ENCODE measurements at regions not wholly inside any gene's neighbourhood (a gene's known extent, or its start where the extent isn't known, plus 50 kb on each side); places are given as distances from the start of the nearest gene placed in this dataset.

DNA sequence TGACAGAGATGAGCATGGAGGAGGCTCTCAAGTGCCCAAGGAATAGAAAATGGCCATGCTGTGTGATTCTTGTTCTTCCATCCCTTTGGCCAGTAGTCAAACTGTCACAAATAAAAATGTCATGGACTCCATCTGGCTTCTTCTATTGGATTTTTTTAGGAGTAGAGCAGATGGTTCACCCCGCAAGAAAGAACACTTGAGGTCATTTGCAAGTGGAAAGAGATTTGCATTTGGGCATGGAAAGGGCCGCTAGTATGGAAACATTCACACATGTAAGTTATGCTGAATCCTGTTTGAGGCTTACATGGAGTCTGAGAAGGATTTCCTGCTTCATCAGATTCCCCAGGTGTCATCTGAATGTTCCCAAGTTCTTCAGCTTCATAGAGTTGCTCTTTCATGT is 53.1 kb upstream of the CFAP161 start:
- no peaks in the 10 kb centered on the region for H3K36me3 ChIP-seq (ENCODE audit: low read depth, low read length)

DNA sequence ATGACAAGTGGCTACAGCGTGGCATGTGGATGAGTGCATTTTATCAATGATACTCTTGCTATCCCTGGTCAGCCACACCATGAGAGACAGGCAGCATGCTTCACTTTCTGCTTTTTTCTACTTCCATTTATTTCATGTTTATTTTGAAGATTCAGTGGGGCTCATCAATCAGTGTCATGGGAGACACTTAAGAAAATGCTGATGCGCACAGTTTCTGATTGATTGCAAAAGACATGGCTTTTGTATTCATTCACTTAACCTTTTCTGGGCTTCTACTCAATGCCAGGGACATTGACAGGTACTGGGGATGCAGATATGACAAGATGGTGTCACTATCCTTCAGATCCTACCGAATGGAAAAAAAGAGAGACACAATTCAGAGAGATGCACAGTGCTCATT is 50.9 kb upstream of the CFAP161 start:
- no peaks in the 10 kb centered on the region for H3K36me3 ChIP-seq (ENCODE audit: low read depth, low read length)
- DNase-seq (no peak), ATAC-seq (no peak)
- TF ChIP-seq, protein P1, sequence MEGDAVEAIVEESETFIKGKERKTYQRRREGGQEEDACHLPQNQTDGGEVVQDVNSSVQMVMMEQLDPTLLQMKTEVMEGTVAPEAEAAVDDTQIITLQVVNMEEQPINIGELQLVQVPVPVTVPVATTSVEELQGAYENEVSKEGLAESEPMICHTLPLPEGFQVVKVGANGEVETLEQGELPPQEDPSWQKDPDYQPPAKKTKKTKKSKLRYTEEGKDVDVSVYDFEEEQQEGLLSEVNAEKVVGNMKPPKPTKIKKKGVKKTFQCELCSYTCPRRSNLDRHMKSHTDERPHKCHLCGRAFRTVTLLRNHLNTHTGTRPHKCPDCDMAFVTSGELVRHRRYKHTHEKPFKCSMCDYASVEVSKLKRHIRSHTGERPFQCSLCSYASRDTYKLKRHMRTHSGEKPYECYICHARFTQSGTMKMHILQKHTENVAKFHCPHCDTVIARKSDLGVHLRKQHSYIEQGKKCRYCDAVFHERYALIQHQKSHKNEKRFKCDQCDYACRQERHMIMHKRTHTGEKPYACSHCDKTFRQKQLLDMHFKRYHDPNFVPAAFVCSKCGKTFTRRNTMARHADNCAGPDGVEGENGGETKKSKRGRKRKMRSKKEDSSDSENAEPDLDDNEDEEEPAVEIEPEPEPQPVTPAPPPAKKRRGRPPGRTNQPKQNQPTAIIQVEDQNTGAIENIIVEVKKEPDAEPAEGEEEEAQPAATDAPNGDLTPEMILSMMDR (conservative IDR thresholded peaks at IDR 0.05; ENCODE audit: low read depth, low read length) = no peak
- TF ChIP-seq EZH2 (IDR thresholded peaks at IDR 0.05; ENCODE audit: low read length, unreplicated experiment) = no peak
- CTCF ChIA-PET = no interaction called here
- no peaks in the 10 kb centered on the region for H3K9me3 ChIP-seq (ENCODE audit: low read length)
- intact Hi-C loops (cut with micrococcal nuclease) = no loop called here
- H3K27ac ChIP-seq (ENCODE audit: low read length) = no peak overlapping the region
- no peaks in the 10 kb centered on the region for H3K79me2 ChIP-seq (ENCODE audit: low read length)
- H3K4me3 ChIP-seq (ENCODE audit: low read length) = no peak overlapping the region
- no TSS peak for BruUV-seq (replicated peaks)
- no peak overlapping the region for H3K4me2 ChIP-seq (ENCODE audit: low read length)
- no peak overlapping the region for H3K9ac ChIP-seq (ENCODE audit: low read length)
- H3F3A ChIP-seq (ENCODE audit: low read length, unreplicated experiment) = no peaks in the 10 kb centered on the region
- no peaks in the 10 kb centered on the region for H4K20me1 ChIP-seq (ENCODE audit: low read length)
- H2AFZ ChIP-seq (ENCODE audit: low read length) = no peak overlapping the region
- no peaks in the 10 kb centered on the region for H3K9me2 ChIP-seq (replicated peaks; ENCODE audit: low read length)
- peaks cover 7% of the 10 kb centered on the region; the same call in 1 of the 2 replicates for H3K4me1 ChIP-seq (ENCODE audit: insufficient read depth, low read length)
- POLR2A ChIA-PET (ENCODE audit: unreplicated experiment) = no interaction called here
- no peaks in the 10 kb centered on the region for H3K27me3 ChIP-seq (ENCODE audit: low read length)

More for the DNA sequence above, 53.1 kb upstream of the CFAP161 start:
- H3K4me2 ChIP-seq (ENCODE audit: low read length) = no peak overlapping the region
- no peak overlapping the region for H2AFZ ChIP-seq (ENCODE audit: low read length)
- no TSS peak for BruUV-seq (replicated peaks)
- TF ChIP-seq, protein P1 (conservative IDR thresholded peaks at IDR 0.05; ENCODE audit: low read depth, low read length) = no peak
- TF ChIP-seq EZH2phosphoT487 (IDR thresholded peaks at IDR 0.05; ENCODE audit: borderline replicate concordance, low read length) (no peak), EZH2 (IDR thresholded peaks at IDR 0.05; ENCODE audit: low read length, unreplicated experiment) (no peak)
- intact Hi-C loops (cut with micrococcal nuclease) = no loop called here
- no peaks in the 10 kb centered on the region for H3K9me2 ChIP-seq (replicated peaks; ENCODE audit: low read length)
- no peaks in the 10 kb centered on the region for H3K79me2 ChIP-seq (ENCODE audit: low read length)
- ATAC-seq (no peak), DNase-seq (no peak)
- H3K4me3 ChIP-seq (ENCODE audit: low read length) = no peak overlapping the region
- H3K27ac ChIP-seq (ENCODE audit: low read length) = no peak overlapping the region
- H3K9me3 ChIP-seq (ENCODE audit: low read length) = no peaks in the 10 kb centered on the region
- H3F3A ChIP-seq (ENCODE audit: low read length, unreplicated experiment) = no peaks in the 10 kb centered on the region
- ChIA-PET CTCF (no interaction called here), POLR2A (ENCODE audit: unreplicated experiment) (no interaction called here)
- peaks cover 4% of the 10 kb centered on the region; the same call in 1 of the 2 replicates for H3K4me1 ChIP-seq (ENCODE audit: insufficient read depth, low read length)
- H3K9ac ChIP-seq (ENCODE audit: low read length) = no peak overlapping the region
- no peaks in the 10 kb centered on the region for H4K20me1 ChIP-seq (ENCODE audit: low read length)
- H3K27me3 ChIP-seq (ENCODE audit: low read length) = no peaks in the 10 kb centered on the region

Data from PC-3 (cell line).